ENCODE measurements at regions not wholly inside any gene's neighbourhood (a gene's known extent, or its start where the extent isn't known, plus 50 kb on each side); places are given as distances from the start of the nearest gene placed in this dataset.

DNA sequence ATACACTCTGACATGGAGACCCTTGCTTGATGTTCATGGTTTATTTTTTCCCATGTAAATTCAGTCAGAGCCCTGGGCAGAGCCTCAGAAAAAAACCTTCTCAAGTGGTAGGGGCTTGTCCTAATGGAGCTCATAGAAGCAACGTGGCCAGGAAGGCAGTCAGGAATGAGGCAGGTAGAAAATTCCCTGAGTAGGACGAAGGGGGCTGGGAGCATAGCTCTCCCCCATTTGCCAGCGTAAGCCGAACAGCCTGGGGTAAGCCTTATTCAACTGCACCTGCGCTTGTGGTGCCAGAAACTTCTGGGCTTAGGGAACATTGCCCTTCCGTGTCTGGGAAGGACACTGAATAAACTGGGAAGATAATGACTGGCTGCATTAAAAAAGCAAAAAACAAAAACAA lies 238.5 kb upstream of the ROPN1 start:
- intact Hi-C loops (cut with micrococcal nuclease) = no loop called here
- ChIA-PET CTCF (interaction anchor here (1.6 kb wide), 1 partner anchor 11 kb away, joined by 3 read pairs; no protein-coding TSS in a partner anchor), POLR2A (interaction anchor here (0.6 kb wide), 1 partner anchor 114 kb away, joined by 7 read pairs; no protein-coding TSS in a partner anchor)
- Histone ChIP-seq H3K36me3 (ENCODE audit: control insufficient read depth in 2 of 2, extremely low read depth in 1 of 2, insufficient read depth in 2 of 2, low read length in 2 of 2) (no peaks in the 10 kb centered on the region), H3K4me3 (replicated peaks in 1 of 3; ENCODE audit: insufficient read depth in 1 of 3, low read depth in 1 of 3, low read length in 3 of 3) (no peak overlapping the region), H2AFZ (ENCODE audit: low read depth, low read length) (no peak overlapping the region), H4K20me1 (replicated peaks; ENCODE audit: control insufficient read depth, extremely low read depth, insufficient read depth, low read length) (no peaks in the 10 kb centered on the region), H3K9me3 (replicated peaks; ENCODE audit: control insufficient read depth, insufficient read depth, low read length) (no peaks in the 10 kb centered on the region), H3K4me2 (ENCODE audit: insufficient read depth, low read length) (no peak overlapping the region), H3K27me3 (ENCODE audit: control insufficient read depth in 2 of 2, insufficient read depth in 2 of 2, low read length in 2 of 2) (peaks cover 0 to 1% of the 10 kb centered on the region in 2 experiments), H3K79me2 (ENCODE audit: control insufficient read depth, insufficient read depth, low read length) (no peaks in the 10 kb centered on the region), H3K27ac (ENCODE audit: insufficient read depth, low read depth, low read length) (no peak overlapping the region), H3K4me1 (ENCODE audit: control insufficient read depth, extremely low read depth, insufficient read depth, low read length) (peaks cover 9% of the 10 kb centered on the region), H3K9ac (replicated peaks; ENCODE audit: extremely low read depth, insufficient read depth, low read length) (no peak overlapping the region), H3K9me1 (replicated peaks; ENCODE audit: control insufficient read depth, extremely low read depth, insufficient read depth, low read length) (no peaks in the 10 kb centered on the region)
- dilution Hi-C loops (cut with MboI; ENCODE audit: extremely low pct_ligation_motif_present, low sequenced_read_pairs) = no loop called here
- no peak for TF ChIP-seq EZH2 (IDR thresholded peaks at IDR 0.05; ENCODE audit: borderline replicate concordance, low read depth, low read length, severe bottlenecking)
- no peak for TF ChIP-seq POLR2AphosphoS5 (IDR thresholded peaks at IDR 0.05; ENCODE audit: insufficient read depth, low read depth, low read length)
- TF ChIP-seq GATA2 (IDR thresholded peaks at IDR 0.05; ENCODE audit: insufficient read depth, insufficient read length, low read depth, low read length) = no peak
- no peak for TF ChIP-seq POLR2A (IDR thresholded peaks at IDR 0.05; ENCODE audit: low read depth, low read length)
- TF ChIP-seq, protein P1, sequence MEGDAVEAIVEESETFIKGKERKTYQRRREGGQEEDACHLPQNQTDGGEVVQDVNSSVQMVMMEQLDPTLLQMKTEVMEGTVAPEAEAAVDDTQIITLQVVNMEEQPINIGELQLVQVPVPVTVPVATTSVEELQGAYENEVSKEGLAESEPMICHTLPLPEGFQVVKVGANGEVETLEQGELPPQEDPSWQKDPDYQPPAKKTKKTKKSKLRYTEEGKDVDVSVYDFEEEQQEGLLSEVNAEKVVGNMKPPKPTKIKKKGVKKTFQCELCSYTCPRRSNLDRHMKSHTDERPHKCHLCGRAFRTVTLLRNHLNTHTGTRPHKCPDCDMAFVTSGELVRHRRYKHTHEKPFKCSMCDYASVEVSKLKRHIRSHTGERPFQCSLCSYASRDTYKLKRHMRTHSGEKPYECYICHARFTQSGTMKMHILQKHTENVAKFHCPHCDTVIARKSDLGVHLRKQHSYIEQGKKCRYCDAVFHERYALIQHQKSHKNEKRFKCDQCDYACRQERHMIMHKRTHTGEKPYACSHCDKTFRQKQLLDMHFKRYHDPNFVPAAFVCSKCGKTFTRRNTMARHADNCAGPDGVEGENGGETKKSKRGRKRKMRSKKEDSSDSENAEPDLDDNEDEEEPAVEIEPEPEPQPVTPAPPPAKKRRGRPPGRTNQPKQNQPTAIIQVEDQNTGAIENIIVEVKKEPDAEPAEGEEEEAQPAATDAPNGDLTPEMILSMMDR (IDR thresholded peaks at IDR 0.05; ENCODE audit: extremely low read depth in 1 of 2, insufficient read depth in 1 of 2, low read depth in 1 of 2, low read length in 2 of 2) = no peak
- TF ChIP-seq, protein P2, sequence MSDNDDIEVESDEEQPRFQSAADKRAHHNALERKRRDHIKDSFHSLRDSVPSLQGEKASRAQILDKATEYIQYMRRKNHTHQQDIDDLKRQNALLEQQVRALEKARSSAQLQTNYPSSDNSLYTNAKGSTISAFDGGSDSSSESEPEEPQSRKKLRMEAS (IDR thresholded peaks at IDR 0.05; ENCODE audit: insufficient read depth, insufficient read length) = no peak
- no peak for TF ChIP-seq FOS (IDR thresholded peaks at IDR 0.05; ENCODE audit: borderline replicate concordance, insufficient read depth, low read length)
- no peak for TF ChIP-seq MYC (IDR thresholded peaks at IDR 0.05; ENCODE audit: low read depth, low read length)
- TF ChIP-seq JUN (IDR thresholded peaks at IDR 0.05; ENCODE audit: borderline replicate concordance, insufficient read depth, insufficient read length, low read depth) = no peak
- no TSS peak for BruUV-seq (replicated peaks)
- no peak for FAIRE-seq
- no peak for DNase-seq (ENCODE audit: low read depth, low spot score)
